MM.1S (cell line): ENCODE measurements at regions not wholly inside any gene's neighbourhood (a gene's known extent, or its start where the extent isn't known, plus 50 kb on each side); places are given as distances from the start of the nearest gene placed in this dataset.
A peak's percentile ranks its signal among the peaks of the same experiment; 100 is the strongest.

Experiments
- DNase-seq: peaks from one replicate; pipeline ENCODE4 v3.0.0-alpha.2; 2015
- H2AFZ ChIP-seq: fragments of 300-600 bp; sonication (generic); 2 replicates; pipeline ENCODE4 v1.6.0; 2016; ENCODE audit warnings: antibody characterized with exemption, low read length
- H3F3A ChIP-seq: fragments of 300-600 bp; sonication (generic); 2 replicates; pipeline ENCODE4 v1.6.1; 2016; ENCODE audit warnings: mild to moderate bottlenecking, antibody characterized with exemption, low read length, moderate library complexity, mixed read lengths; ENCODE audit not compliant: insufficient read depth
- H3K27ac ChIP-seq: fragments of 300-600 bp; sonication (generic); 2 replicates; pipeline ENCODE4 v1.5.1; 2016; ENCODE audit warnings: mild to moderate bottlenecking, low read length
- H3K27me3 ChIP-seq: fragments of 300-600 bp; sonication (generic); replicated peaks from 2 replicates; pipeline ENCODE4 v1.6.0; 2016; ENCODE audit warnings: low read length; ENCODE audit not compliant: insufficient read depth
- H3K36me3 ChIP-seq: fragments of 300-600 bp; sonication (generic); replicated peaks from 2 replicates; pipeline ENCODE4 v1.6.1; 2016; ENCODE audit warnings: mild to moderate bottlenecking, low read length, mixed read lengths; ENCODE audit not compliant: insufficient read depth
- H3K4me1 ChIP-seq: fragments of 300-600 bp; sonication (generic); 2 replicates; pipeline ENCODE4 v1.6.1; 2016; ENCODE audit warnings: low read length, mixed read lengths
- H3K4me2 ChIP-seq: fragments of 300-600 bp; sonication (generic); 2 replicates; pipeline ENCODE4 v1.6.0; 2016; ENCODE audit warnings: low read depth, low read length
- H3K4me3 ChIP-seq: fragments of 300-600 bp; sonication (generic); 2 replicates; pipeline ENCODE4 v1.5.1; 2016; ENCODE audit warnings: low read length, mixed read lengths
- H3K79me2 ChIP-seq: fragments of 300-600 bp; sonication (generic); 2 replicates; pipeline ENCODE4 v1.6.1; 2016; ENCODE audit warnings: mixed run types, low read length, mixed read lengths
- H3K9ac ChIP-seq: fragments of 300-600 bp; sonication (generic); 2 replicates; pipeline ENCODE4 v1.6.1; 2016; ENCODE audit warnings: low read length, mixed read lengths
- H3K9me2 ChIP-seq: fragments of 300-600 bp; sonication (generic); replicated peaks from 2 replicates; pipeline ENCODE4 v1.6.1; 2016; ENCODE audit warnings: mild to moderate bottlenecking, low read length, mixed read lengths; ENCODE audit not compliant: insufficient read depth
- H3K9me3 ChIP-seq: fragments of 300-600 bp; sonication (generic); replicated peaks from 2 replicates; pipeline ENCODE4 v1.6.1; 2016; ENCODE audit warnings: mild to moderate bottlenecking, low read length, mixed read lengths; ENCODE audit not compliant: insufficient read depth
- H4K20me1 ChIP-seq: fragments of 300-600 bp; sonication (generic); 2 replicates; pipeline ENCODE4 v1.6.1; 2016; ENCODE audit warnings: mild to moderate bottlenecking, low read length, moderate library complexity, mixed read lengths; ENCODE audit not compliant: insufficient read depth
- CTCF ChIP-seq: fragments of 300-600 bp; sonication (generic); IDR thresholded peaks from 2 replicates; pipeline ENCODE4 v1.5.1; 2016; ENCODE audit warnings: antibody characterized with exemption, low read length, mixed read lengths
- EZH2 ChIP-seq: fragments of 300-600 bp; sonication (generic); optimal IDR thresholded peaks from 2 replicates; pipeline ENCODE3; 2017; ENCODE audit warnings: low read depth, mild to moderate bottlenecking, antibody characterized with exemption, low read length, mixed read lengths
- EZH2phosphoT487 ChIP-seq: fragments of 300-600 bp; sonication (generic); IDR thresholded peaks from 2 replicates; pipeline ENCODE4 v1.6.1; 2018; ENCODE audit warnings: antibody characterized with exemption, low read length

GRCh38 chr7:155203059-155203881 lies 94.4 kb upstream of the INSIG1 start:
- Histone ChIP-seq H3K4me3 (no peak overlapping the region), H4K20me1 (no peaks in the 10 kb centered on the region), H3K9me2 (no peaks in the 10 kb centered on the region), H3K79me2 (no peaks in the 10 kb centered on the region), H3K4me2 (no peak overlapping the region), H3K4me1 (peaks cover 7% of the 10 kb centered on the region), H3F3A (0 out of 2 replicates have a peak, but pooled peaks cover 6% of the 10 kb centered on the region), H3K9ac (no peak overlapping the region), H3K36me3 (no peaks in the 10 kb centered on the region), H3K27me3 (no peaks in the 10 kb centered on the region), H3K9me3 (no peaks in the 10 kb centered on the region), H2AFZ (no peak overlapping the region), H3K27ac (no peak overlapping the region)
- DNase-seq, result no peak
- no peak for TF ChIP-seq CTCF
- no peak for TF ChIP-seq EZH2phosphoT487
- no peak for TF ChIP-seq EZH2

GRCh38 chr7:155203882-155204691 lies 93.6 kb upstream of the INSIG1 start:
- Histone ChIP-seq H3K4me3 (no peak overlapping the region), H3F3A (0 out of 2 replicates have a peak, but pooled peaks cover 6% of the 10 kb centered on the region), H3K9me2 (no peaks in the 10 kb centered on the region), H3K36me3 (no peaks in the 10 kb centered on the region), H3K79me2 (no peaks in the 10 kb centered on the region), H3K27me3 (no peaks in the 10 kb centered on the region), H4K20me1 (no peaks in the 10 kb centered on the region), H3K4me1 (peaks cover 7% of the 10 kb centered on the region), H3K4me2 (no peak overlapping the region), H3K27ac (no peak overlapping the region), H2AFZ (no peak overlapping the region), H3K9me3 (no peaks in the 10 kb centered on the region), H3K9ac (no peak overlapping the region)
- no peak for TF ChIP-seq EZH2
- DNase-seq, result no peak

GRCh38 chr7:155204744-155205367 lies 92.8 kb upstream of the INSIG1 start:
- H3K27me3 ChIP-seq, result no peaks in the 10 kb centered on the region
- peak overlapping the region; percentile 78 for H3K4me2 ChIP-seq
- H4K20me1 ChIP-seq, result no peaks in the 10 kb centered on the region
- no peak for DNase-seq
- H3K9me2 ChIP-seq, result no peaks in the 10 kb centered on the region
- peak overlapping the region; percentile 88 for H3K27ac ChIP-seq
- H3F3A ChIP-seq, result 0 out of 2 replicates have a peak, but pooled peaks cover 6% of the 10 kb centered on the region
- H3K36me3 ChIP-seq, result no peaks in the 10 kb centered on the region
- H3K9me3 ChIP-seq, result no peaks in the 10 kb centered on the region
- no peak for TF ChIP-seq CTCF
- TF ChIP-seq EZH2phosphoT487, result no peak
- no peak for TF ChIP-seq EZH2
- H3K9ac ChIP-seq, result peak overlapping the region; percentile 52; the same call in 1 of the 2 replicates
- peak overlapping the region; percentile 44; the same call in 1 of the 2 replicates for H3K4me3 ChIP-seq
- peaks cover 7% of the 10 kb centered on the region for H3K4me1 ChIP-seq
- peak overlapping the region; percentile 64 for H2AFZ ChIP-seq
- H3K79me2 ChIP-seq, result no peaks in the 10 kb centered on the region
